ENCODE measurements at regions not wholly inside any gene's neighbourhood (a gene's known extent, or its start where the extent isn't known, plus 50 kb on each side); places are given as distances from the start of the nearest gene placed in this dataset.

GRCh38 chr13:62250501-62251201 lies 835.0 kb upstream of the PCDH20 start:
- H3K4me3 ChIP-seq (ENCODE audit: insufficient read length, low read depth) = no peak overlapping the region
- no peaks in the 10 kb centered on the region for H3K27me3 ChIP-seq (ENCODE audit: insufficient read depth, insufficient read length)
- no peaks in the 10 kb centered on the region for H3K9me3 ChIP-seq (ENCODE audit: insufficient read depth, low read length)
- no peaks in the 10 kb centered on the region for H3K36me3 ChIP-seq (ENCODE audit: insufficient read depth, insufficient read length, low read length)
- DNase-seq (ENCODE audit: low read depth, low spot score) = no peak
- no peak for TF ChIP-seq YY1 (IDR thresholded peaks at IDR 0.05; ENCODE audit: insufficient read depth, insufficient read length)
- no peak for TF ChIP-seq SUZ12 (IDR thresholded peaks at IDR 0.05; ENCODE audit: extremely low read depth, insufficient read depth, insufficient read length)
- TF ChIP-seq ZNF274 (IDR thresholded peaks at IDR 0.05; ENCODE audit: low read depth, low read length) = no peak
- H3K4me1 ChIP-seq (ENCODE audit: insufficient read depth, insufficient read length) = no peaks in the 10 kb centered on the region
- no peak overlapping the region for H3K9ac ChIP-seq (ENCODE audit: insufficient read length, low read depth)

GRCh38 chr13:62246581-62246980 lies 830.9 kb upstream of the PCDH20 start:
- no peaks in the 10 kb centered on the region for H3K27me3 ChIP-seq (ENCODE audit: insufficient read depth, insufficient read length)
- H3K9me3 ChIP-seq (ENCODE audit: insufficient read depth, low read length) = no peaks in the 10 kb centered on the region
- no peak overlapping the region for H3K4me3 ChIP-seq (ENCODE audit: insufficient read length, low read depth)
- no peaks in the 10 kb centered on the region for H3K36me3 ChIP-seq (ENCODE audit: insufficient read depth, insufficient read length, low read length)
- DNase-seq (ENCODE audit: low read depth, low spot score) = no peak
- no peaks in the 10 kb centered on the region for H3K4me1 ChIP-seq (ENCODE audit: insufficient read depth, insufficient read length)
- no peak overlapping the region for H3K9ac ChIP-seq (ENCODE audit: insufficient read length, low read depth)
- no peak for TF ChIP-seq SUZ12 (IDR thresholded peaks at IDR 0.05; ENCODE audit: extremely low read depth, insufficient read depth, insufficient read length)
- no peak for TF ChIP-seq YY1 (IDR thresholded peaks at IDR 0.05; ENCODE audit: insufficient read depth, insufficient read length)
- no peak for TF ChIP-seq ZNF274 (IDR thresholded peaks at IDR 0.05; ENCODE audit: low read depth, low read length)

DNA sequence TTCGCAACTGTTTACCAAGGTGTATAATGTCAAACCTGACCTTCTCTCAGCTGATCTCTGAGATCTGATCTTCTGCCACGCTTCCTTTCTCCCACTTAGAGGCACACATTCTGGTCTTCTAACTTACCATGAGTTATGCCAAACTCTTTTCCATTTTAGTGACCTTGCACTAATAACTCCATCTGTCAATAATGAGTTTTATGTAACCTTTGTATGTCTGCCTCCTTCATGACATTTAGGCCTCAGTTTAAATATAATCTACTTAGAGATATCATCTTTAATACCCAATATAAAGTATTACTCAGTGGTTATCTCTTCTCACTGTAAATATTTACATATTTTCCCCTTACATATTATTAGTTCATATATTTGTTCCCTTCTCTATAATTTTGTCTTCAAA lies 827.5 kb upstream of the PCDH20 start:
- Histone ChIP-seq H3K36me3 (ENCODE audit: insufficient read depth, insufficient read length, low read length) (no peaks in the 10 kb centered on the region), H3K27me3 (ENCODE audit: insufficient read depth, insufficient read length) (no peaks in the 10 kb centered on the region), H3K4me1 (ENCODE audit: insufficient read depth, insufficient read length) (no peaks in the 10 kb centered on the region), H3K9ac (ENCODE audit: insufficient read length, low read depth) (no peak overlapping the region), H3K9me3 (ENCODE audit: insufficient read depth, low read length) (no peaks in the 10 kb centered on the region), H3K4me3 (ENCODE audit: insufficient read length, low read depth) (no peak overlapping the region)
- TF ChIP-seq SUZ12 (IDR thresholded peaks at IDR 0.05; ENCODE audit: extremely low read depth, insufficient read depth, insufficient read length) = no peak
- no peak for TF ChIP-seq ZNF274 (IDR thresholded peaks at IDR 0.05; ENCODE audit: low read depth, low read length)
- TF ChIP-seq YY1 (IDR thresholded peaks at IDR 0.05; ENCODE audit: insufficient read depth, insufficient read length) = no peak
- no peak for DNase-seq (ENCODE audit: low read depth, low spot score)

DNA sequence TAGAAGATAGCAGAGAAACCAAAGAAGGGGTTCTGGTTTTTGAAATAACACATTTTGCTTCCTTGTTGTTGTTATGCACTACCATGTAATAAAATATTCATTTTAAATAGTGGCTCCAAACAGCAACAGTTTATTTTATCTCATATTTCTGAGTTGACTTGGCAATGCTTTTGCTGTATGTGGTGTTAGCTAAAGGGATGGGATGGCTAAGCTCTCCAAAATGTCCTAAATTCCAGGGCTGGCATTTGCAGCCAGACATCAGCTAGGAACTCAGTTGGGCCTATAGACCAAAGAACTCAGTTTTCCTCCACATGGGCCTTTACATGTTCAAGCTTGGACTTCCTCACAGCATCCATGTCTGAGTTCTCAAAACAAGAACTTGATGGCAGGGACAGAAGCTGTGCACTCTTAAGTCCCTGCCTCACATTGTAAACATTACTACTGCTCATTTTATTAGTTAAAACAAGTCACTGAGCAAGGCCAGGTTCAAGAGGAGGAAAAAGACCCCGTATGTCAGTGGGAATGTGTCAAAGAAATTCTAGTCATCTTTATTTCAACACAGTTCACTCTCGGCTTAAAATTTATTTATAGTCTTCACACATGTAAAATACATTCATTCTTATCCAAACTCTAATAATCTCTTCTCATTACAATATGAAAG lies 819.3 kb upstream of the PCDH20 start:
- Histone ChIP-seq H3K9me3 (ENCODE audit: insufficient read depth, low read length) (no peaks in the 10 kb centered on the region), H3K4me1 (ENCODE audit: insufficient read depth, insufficient read length) (no peaks in the 10 kb centered on the region), H3K36me3 (ENCODE audit: insufficient read depth, insufficient read length, low read length) (no peaks in the 10 kb centered on the region), H3K27me3 (ENCODE audit: insufficient read depth, insufficient read length) (no peaks in the 10 kb centered on the region), H3K4me3 (ENCODE audit: insufficient read length, low read depth) (no peak overlapping the region), H3K9ac (ENCODE audit: insufficient read length, low read depth) (no peak overlapping the region)
- TF ChIP-seq SUZ12 (IDR thresholded peaks at IDR 0.05; ENCODE audit: extremely low read depth, insufficient read depth, insufficient read length) = no peak
- TF ChIP-seq ZNF274 (IDR thresholded peaks at IDR 0.05; ENCODE audit: low read depth, low read length) = no peak
- TF ChIP-seq YY1 (IDR thresholded peaks at IDR 0.05; ENCODE audit: insufficient read depth, insufficient read length) = no peak
- DNase-seq (ENCODE audit: low read depth, low spot score) = no peak

DNA sequence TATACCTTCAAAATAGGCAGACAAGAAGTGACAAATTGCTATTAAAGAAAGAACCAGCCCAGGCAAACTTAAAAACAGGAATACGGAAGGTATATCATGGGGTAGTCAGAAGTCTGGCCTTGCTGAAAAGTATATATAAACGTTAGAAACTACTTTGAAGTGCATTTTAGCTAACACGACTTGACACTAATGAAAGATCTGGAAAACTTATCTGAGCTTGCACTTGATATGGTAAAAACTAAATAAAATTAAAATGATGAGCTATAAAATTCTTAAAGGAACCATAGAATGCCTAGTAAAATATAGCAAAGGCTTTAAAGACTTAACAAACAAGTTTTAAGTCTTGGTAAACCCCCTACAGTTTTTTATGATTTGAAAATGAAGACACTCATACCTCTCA lies 795.3 kb upstream of the PCDH20 start:
- DNase-seq (ENCODE audit: low read depth, low spot score) = no peak
- Histone ChIP-seq H3K9me3 (ENCODE audit: insufficient read depth, low read length) (no peaks in the 10 kb centered on the region), H3K9ac (ENCODE audit: insufficient read length, low read depth) (no peak overlapping the region), H3K36me3 (ENCODE audit: insufficient read depth, insufficient read length, low read length) (no peaks in the 10 kb centered on the region), H3K27me3 (ENCODE audit: insufficient read depth, insufficient read length) (no peaks in the 10 kb centered on the region), H3K4me3 (ENCODE audit: insufficient read length, low read depth) (no peak overlapping the region), H3K4me1 (ENCODE audit: insufficient read depth, insufficient read length) (no peaks in the 10 kb centered on the region)
- TF ChIP-seq SUZ12 (IDR thresholded peaks at IDR 0.05; ENCODE audit: extremely low read depth, insufficient read depth, insufficient read length) (no peak), YY1 (IDR thresholded peaks at IDR 0.05; ENCODE audit: insufficient read depth, insufficient read length) (no peak), ZNF274 (IDR thresholded peaks at IDR 0.05; ENCODE audit: low read depth, low read length) (no peak)

- Histone ChIP-seq H3K4me1 (ENCODE audit: insufficient read depth, insufficient read length) (no peaks in the 10 kb centered on the region), H3K27me3 (ENCODE audit: insufficient read depth, insufficient read length) (no peaks in the 10 kb centered on the region), H3K4me3 (ENCODE audit: insufficient read length, low read depth) (no peak overlapping the region), H3K36me3 (ENCODE audit: insufficient read depth, insufficient read length, low read length) (no peaks in the 10 kb centered on the region), H3K9me3 (ENCODE audit: insufficient read depth, low read length) (no peaks in the 10 kb centered on the region), H3K9ac (ENCODE audit: insufficient read length, low read depth) (no peak overlapping the region)
- no peak for DNase-seq (ENCODE audit: low read depth, low spot score)
- TF ChIP-seq SUZ12 (IDR thresholded peaks at IDR 0.05; ENCODE audit: extremely low read depth, insufficient read depth, insufficient read length) (no peak), ZNF274 (IDR thresholded peaks at IDR 0.05; ENCODE audit: low read depth, low read length) (no peak), YY1 (IDR thresholded peaks at IDR 0.05; ENCODE audit: insufficient read depth, insufficient read length) (no peak)
These were observed 793.9 kb upstream of the PCDH20 start for GRCh38 chr13:62209529-62209928.

- no peak for DNase-seq (ENCODE audit: low read depth, low spot score)
- Histone ChIP-seq H3K36me3 (ENCODE audit: insufficient read depth, insufficient read length, low read length) (no peaks in the 10 kb centered on the region), H3K27me3 (ENCODE audit: insufficient read depth, insufficient read length) (no peaks in the 10 kb centered on the region), H3K9ac (ENCODE audit: insufficient read length, low read depth) (no peak overlapping the region), H3K4me1 (ENCODE audit: insufficient read depth, insufficient read length) (no peaks in the 10 kb centered on the region), H3K9me3 (ENCODE audit: insufficient read depth, low read length) (no peaks in the 10 kb centered on the region), H3K4me3 (ENCODE audit: insufficient read length, low read depth) (no peak overlapping the region)
- TF ChIP-seq SUZ12 (IDR thresholded peaks at IDR 0.05; ENCODE audit: extremely low read depth, insufficient read depth, insufficient read length) (no peak), ZNF274 (IDR thresholded peaks at IDR 0.05; ENCODE audit: low read depth, low read length) (no peak), YY1 (IDR thresholded peaks at IDR 0.05; ENCODE audit: insufficient read depth, insufficient read length) (no peak)
These were observed 791.7 kb upstream of the PCDH20 start for GRCh38 chr13:62207388-62207787.
